COLO668 (cell line): ENCODE measurements at regions not wholly inside any gene's neighbourhood (a gene's known extent, or its start where the extent isn't known, plus 50 kb on each side); places are given as distances from the start of the nearest gene placed in this dataset.

Experiments
- DNase-seq: peaks from one replicate; lab custom pipeline; 2025; ENCODE audit not compliant: unreplicated experiment; lab: John Stamatoyannopoulos, UW

GRCh38 chr9:26742828-26743476, 149.7 kb downstream of the CAAP1 start:
- no peak for DNase-seq

GRCh38 chr9:26735160-26735559, 157.4 kb downstream of the CAAP1 start:
- DNase-seq = no peak

DNA sequence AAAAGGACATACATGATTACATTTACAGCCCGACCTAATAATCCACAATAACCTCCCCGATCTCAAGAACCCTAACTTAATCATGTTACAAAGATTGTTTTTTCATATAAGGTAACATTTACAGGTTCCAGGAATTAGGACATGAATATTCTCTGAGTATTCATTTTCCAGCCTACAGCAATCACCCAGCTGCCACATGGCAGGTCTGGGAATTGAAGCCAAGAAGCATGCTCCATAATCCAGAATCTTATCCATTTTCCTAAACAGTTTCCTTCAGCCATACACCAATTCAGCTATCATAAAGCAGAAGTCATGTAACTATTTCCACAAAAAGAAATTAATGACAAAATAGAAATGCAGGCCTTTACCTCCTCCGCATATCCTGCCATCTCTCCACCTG, 163.4 kb downstream of the CAAP1 start:
- no peak for DNase-seq

DNA sequence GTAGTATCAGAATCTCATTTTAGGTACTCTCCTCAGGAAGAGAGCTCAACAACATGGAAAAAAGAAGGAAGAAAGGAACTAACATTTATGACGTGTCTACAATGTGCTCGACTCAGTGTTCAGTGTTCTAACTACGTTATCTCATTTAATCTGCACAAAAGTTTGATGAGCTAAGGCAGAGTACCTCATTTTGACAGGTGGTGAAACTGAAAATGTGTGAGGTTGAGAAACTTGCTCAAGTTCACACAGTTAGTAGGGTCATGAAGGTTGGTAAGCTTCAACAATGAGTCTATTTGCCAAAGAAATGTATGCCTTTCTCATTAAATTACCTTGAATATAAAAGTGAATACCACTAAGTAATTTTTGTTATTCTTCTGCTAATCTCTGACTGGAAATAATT, 165.1 kb downstream of the CAAP1 start:
- no peak for DNase-seq

DNA sequence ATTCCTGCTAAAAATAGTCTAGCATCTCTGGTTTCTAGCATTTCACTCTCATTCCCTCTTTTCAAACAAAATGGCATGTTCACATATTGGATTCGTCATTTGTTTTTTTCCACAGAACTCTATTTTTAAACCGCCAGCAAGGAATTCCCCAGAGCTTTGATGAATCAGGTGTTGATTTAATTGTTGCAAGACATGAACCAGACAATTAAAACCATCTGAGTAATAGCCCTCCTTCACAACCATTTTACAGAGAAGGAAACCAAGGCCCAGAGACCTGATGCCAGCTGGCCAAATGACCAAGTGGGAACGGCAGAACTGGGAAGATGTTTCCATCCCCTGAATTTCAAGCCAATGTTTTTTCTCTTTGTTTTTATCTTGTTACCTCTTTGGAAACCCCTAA, 167.0 kb downstream of the CAAP1 start:
- no peak for DNase-seq

DNA sequence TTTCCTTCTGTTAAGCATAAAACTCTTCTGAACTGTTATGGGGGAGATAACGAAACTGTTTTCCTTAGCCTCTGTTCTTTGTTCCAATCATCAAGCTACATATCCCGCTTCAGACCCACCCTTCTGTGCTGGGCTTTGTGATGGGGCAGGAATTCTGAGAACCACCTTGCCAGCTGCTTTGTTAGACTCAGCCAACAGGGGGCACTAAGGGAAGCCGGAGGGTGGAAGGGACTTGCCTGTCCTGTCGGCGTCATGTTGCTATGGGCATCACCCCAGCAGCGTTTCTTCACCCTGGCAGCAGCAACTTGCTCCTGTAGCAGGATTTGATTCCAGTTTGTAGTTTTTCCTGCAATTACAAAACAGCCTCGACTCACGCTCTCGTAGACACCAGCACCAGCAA, 169.1 kb downstream of the CAAP1 start:
- DNase-seq = peak; percentile 22

DNA sequence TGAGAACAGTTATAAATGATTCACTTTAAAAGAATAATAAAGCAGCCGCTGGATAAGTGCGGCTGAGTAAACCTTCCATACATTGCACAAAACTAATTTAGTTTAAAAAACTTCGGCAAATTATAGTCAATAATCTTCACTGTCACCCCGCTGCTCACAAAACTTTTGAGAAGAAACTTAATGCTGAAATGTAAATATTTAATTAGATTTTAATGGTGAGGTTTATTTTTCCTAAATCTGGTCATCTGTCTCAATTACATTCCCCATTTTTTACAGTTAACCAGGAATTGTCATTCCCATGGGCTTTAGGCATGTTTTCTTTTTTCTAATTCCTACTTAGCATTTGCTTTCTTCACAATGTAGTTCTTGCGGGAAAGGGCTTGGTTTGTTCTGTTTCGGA, 169.8 kb downstream of the CAAP1 start:
- DNase-seq = no peak

DNA sequence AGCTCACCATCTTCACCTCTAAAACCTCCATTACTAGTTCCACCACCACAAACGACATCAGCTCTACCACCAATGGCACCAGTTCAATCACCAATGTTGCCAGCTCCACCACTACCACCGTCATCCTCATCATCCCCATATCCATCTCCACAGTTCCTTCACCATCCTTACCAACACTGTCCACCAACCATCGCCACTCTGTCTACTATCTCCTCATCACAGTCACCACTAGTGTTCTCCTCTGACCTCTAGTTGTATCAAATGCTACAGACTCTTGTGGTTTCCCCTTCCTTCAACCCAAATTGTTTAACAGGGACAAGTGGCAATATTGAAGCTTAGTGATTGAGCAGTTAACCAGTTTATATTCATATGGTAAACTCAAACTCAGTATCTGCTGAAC, 182.6 kb downstream of the CAAP1 start:
- DNase-seq = no peak

DNA sequence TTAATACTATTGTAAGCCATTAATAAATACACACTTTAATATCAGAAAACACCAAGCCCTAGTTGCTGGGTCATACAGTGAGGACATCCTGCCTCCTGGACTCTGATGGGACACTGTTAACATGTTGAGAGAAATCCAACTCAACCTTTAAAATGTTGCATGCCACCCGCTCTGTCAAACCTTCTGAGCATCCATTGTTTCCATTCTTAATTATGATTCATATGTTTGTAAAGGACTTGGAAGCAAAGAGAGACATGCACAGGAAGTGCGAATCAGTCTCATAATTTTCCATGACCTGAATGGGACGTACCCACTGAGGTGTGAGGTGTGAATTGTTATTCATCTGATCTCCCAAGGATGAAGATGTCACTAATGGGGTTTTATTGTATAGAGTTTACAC, 186.4 kb downstream of the CAAP1 start:
- no peak for DNase-seq

GRCh38 chr9:26695298-26695622, 197.3 kb downstream of the CAAP1 start:
- DNase-seq = no peak

GRCh38 chr9:26694381-26695297, 198.0 kb downstream of the CAAP1 start:
- DNase-seq = no peak

GRCh38 chr9:26689041-26689440, 203.6 kb downstream of the CAAP1 start:
- DNase-seq = no peak

- no peak for DNase-seq
Observed at GRCh38 chr9:26687421-26687820, 205.2 kb downstream of the CAAP1 start.

DNA sequence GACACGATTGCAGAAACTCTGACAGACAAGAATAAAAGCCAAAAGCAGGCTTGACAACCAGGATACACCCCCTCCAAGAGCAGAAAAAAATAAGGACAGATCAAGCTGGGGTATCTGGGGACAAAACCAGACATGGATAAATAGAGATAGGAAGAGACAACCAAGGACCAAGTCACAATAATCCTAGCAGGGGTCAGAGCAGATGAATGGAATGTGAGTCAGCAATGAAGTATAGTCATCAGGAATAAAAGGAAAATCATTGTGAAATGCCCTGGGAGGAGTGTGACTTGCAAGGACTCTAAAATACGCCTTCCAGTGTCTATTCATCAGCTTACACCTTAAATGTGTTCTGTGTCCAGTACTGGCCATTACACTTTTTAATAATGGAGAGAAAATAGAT, 206.8 kb downstream of the CAAP1 start:
- DNase-seq = no peak

- DNase-seq = no peak
Observed at GRCh38 chr9:26684029-26684428, 208.6 kb downstream of the CAAP1 start.

DNA sequence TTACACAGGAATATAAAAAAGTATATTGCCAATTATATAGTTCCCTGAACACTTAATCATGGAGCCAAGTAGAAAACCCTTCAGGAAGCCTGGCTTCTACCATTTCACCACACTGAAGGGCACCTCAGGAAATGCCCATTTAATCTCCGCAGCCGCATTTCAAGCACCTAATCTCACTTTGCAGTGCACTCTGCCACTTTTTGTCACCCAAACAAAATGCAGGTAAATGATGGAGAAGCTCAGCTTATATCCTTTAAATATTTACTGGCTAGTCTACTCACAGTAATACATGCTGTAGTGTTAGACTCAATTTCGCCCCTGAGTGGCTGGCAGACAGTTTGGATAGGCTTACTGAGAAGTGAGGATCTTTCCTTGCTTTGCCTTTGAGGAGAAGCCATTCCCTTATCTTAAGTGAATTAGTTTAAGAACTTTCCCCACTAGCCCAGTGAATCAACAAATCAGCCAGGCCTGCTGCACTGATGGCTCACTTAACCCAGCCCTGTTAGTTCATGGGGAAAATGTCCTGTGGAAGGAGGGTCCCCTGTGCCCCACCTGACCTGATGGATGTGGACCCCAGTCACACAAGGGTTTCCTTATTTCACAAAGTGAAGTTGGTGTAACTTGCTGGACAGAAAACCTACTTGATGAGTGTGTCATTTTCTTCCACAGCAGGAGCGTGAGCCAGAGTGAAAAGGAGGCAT, 209.7 kb downstream of the CAAP1 start:
- DNase-seq = no peak

DNA sequence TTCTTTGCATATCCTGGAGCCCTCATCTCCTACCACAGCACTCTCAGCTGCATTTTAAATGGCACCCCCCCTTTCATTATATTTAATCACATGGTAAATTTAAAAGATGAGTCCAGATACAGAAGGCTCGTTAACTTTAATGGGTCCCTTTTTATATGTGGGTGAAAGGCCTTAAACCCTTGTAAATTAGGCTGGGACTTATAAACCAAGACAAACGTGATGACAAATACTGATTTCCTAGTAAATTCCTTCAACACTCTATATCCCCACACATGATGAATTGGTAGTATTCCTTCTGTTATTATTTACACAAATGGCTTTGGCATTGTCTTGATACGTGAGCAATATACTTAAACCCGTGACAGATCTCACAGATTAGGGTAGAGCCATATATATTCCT, 210.6 kb downstream of the CAAP1 start:
- DNase-seq = no peak

DNA sequence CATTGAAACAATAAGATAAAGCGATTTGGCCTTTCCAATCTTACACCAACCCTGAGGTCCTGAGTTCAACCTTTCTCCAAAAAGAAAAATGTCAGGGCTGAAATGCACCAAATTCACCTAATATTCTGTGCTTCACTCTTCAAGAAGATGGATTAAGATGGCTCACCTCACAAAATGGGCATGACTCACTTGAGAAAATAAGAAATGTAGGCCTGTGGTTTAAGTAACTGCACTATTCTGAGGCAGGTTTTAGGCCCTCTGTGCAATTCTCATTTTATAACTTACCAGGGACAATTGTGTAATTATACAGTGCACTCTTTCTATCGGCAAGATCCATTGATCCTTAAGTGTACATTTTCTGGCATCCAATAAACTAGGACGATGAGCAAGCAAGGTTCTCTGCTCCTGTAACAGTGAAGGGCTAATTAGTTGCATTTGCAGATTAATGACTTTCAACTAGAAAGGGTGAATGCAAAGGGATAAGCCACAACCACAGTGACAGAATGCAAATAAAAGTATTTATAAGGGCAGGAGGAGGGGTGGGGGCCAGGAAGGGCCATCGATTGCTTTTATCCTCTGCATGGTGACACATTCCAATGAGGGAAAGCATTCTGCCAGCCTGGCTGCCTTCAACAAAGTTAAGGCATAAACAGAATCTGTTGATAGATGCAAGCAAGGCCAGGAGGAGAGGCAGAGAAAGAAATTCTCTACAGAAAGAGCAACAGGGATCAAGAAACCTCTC, 214.5 kb downstream of the CAAP1 start:
- no peak for DNase-seq

DNA sequence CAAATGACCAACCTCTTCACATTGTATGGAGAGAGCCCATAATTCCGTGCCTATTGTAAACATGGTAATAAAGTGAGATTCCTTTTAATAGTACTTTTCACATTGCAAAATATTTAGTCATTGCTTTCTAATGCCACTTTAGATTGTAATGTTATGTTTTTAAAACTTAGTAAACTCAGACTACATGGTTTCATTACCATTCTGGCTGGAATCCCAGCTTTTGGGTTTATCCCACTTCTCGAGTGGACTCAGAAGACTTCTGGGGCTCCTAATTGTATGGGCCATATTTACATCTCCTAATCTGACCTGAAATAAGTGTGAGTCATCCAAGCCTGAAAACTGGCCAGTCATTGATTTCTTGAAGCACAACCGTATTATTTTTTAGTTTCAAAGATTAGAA, 217.6 kb downstream of the CAAP1 start:
- DNase-seq = no peak

GRCh38 chr9:26673261-26673660, 219.3 kb downstream of the CAAP1 start:
- no peak for DNase-seq
